M059J (cell line): ENCODE measurements at regions not wholly inside any gene's neighbourhood (a gene's known extent, or its start where the extent isn't known, plus 50 kb on each side); places are given as distances from the start of the nearest gene placed in this dataset.

Experiments used
- DNase-seq: peaks from one replicate; pipeline ENCODE4 v3.0.0-alpha.2; 2012; ENCODE audit warnings: low read depth

DNA sequence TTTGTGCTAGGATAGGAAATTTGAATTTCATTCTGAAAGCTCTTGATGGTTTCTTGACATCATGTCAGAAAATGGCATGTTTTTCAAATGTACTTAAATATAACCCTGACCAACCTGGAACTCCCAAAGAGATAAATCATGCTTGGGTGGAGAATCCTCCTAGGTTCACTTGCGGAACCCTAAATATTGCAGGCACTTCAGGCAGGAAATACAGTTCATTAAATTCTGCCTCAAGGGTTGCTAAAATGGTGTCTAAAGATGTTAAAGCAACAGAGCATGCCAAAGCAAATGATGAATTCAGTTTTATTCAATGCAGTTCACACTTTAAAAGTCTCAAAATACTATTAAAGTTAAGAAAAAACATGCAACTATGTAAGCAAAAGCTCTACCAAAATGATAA lies 415.9 kb downstream of the SLITRK6 start:
- DNase-seq: no peak

- no peak for DNase-seq
These were observed 418.1 kb downstream of the SLITRK6 start for GRCh38 chr13:85381082-85381481.

- DNase-seq: no peak
These were observed 419.2 kb downstream of the SLITRK6 start for GRCh38 chr13:85379991-85380390.

DNA sequence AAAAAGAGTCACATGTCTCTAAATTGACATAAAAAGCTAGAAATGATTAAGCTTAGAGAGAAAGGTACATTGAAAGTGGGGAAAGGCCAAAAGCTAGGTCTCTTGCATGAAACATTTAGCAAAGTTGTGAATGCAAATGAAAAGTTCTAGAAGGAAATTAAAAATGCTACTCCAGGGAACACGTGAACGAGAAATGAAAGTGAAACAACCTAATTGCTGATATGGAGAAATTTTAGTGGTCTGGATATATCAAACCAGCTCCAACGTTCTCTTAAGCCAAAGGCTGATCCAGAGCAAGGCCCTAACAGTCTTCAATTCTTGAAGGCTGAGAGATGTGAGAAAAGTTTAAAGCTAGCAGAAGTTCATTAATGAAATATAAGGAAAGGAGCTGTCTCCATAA lies 419.8 kb downstream of the SLITRK6 start:
- peak; percentile 24 for DNase-seq

DNA sequence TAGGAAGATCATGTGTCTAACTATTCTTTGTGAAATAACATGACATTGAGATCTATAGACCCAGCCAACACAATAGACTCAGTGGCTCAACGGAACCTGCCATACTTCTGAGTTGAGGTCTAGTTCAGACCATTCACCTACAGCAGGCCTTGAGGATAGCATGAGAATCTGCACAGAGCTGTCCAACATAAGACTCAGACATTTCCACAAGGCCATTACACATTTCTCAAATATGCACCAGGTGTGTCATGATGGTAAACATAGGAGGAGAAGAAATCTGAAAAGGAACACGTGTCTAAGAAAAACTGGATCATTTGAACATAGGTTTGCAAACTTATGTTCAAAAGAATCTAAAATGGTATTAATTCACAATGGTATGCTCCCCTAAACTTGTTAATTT lies 421.4 kb downstream of the SLITRK6 start:
- no peak for DNase-seq

DNA sequence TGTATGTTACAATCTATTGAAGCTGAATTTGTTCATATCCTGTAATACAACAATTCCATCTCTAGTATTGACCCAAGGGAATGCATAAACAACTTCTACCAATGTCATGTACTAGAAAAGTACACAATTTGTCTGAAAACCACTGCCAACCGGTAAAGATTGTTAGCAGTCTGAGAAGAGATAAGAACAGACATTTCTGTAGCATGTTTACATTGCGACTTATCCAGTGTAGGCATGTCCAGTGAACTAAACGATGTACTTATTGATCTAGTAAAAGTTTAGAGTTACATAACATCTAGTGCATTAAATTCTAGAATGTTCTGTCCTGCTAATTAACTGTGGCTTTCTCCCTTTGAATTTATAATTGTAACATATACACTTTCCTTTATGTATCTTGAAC lies 425.9 kb downstream of the SLITRK6 start:
- DNase-seq: no peak

- DNase-seq: no peak
These were observed 428.0 kb downstream of the SLITRK6 start for GRCh38 chr13:85371254-85371653.

- DNase-seq: no peak
These were observed 430.5 kb downstream of the SLITRK6 start for GRCh38 chr13:85368686-85369085.

- DNase-seq: peak; percentile 37
These were observed 431.3 kb downstream of the SLITRK6 start for GRCh38 chr13:85367887-85368286.

DNA sequence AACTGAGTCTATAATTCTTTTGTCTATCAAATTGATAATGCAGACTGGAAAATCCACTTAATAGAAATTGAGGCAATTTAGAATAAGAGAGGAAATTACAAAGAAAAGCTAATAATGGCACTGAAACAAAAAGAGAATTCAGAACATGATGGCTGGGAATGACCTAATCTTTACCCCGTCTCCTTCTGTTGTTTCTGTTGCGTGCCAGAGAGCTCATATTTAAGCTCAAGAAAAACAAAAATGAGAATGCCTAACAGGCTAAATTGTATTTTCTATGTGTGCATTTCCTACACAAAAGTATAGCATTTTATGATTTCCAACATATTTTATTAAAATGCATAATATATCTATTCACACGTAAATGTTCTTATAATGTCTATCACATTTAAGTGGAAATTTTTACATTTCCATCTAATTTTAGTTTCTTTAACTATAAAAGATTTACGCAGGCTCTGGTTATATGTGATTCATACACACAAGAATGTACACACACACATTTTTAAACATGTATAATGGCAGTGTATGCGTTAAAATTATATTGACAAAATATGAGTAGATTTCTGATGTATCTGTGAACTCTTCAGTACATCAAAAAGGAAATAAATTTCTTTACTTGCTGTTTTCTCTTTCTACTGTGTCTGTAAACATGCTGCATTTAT lies 432.3 kb downstream of the SLITRK6 start:
- no peak for DNase-seq

GRCh38 chr13:85363504-85363903 lies 435.7 kb downstream of the SLITRK6 start:
- no peak for DNase-seq

DNA sequence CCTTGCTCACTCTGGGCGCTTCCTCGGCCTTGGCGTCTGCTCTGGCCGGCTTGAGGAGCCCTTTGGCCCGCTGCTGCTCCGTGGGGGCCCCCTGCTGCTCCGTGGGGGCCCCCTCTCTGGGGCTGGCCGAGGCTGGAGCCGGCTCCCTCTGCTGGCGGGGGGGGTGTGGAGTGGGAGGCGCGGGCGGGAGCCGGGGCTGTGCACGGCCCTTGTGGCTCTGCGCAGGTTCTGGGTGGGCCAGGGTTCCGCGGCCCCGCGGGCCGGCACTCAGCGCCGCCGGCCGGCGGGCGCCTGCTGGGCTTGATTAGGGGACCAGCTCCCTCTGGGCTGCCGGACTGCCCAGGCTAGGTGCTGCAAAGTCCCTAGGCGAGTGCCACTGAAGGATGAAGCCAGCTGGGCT lies 436.2 kb downstream of the SLITRK6 start:
- no peak for DNase-seq

- DNase-seq: peak; percentile 55
These were observed 452.0 kb downstream of the SLITRK6 start for GRCh38 chr13:85347251-85347650.

- DNase-seq: no peak
These were observed 465.0 kb downstream of the SLITRK6 start for GRCh38 chr13:85334187-85334586.

GRCh38 chr13:85333506-85334020 lies 465.7 kb downstream of the SLITRK6 start:
- no peak for DNase-seq

- DNase-seq: no peak
These were observed 466.6 kb downstream of the SLITRK6 start for GRCh38 chr13:85332615-85333014.

GRCh38 chr13:85321734-85322133 lies 477.5 kb downstream of the SLITRK6 start:
- DNase-seq: no peak

- no peak for DNase-seq
These were observed 481.4 kb downstream of the SLITRK6 start for GRCh38 chr13:85317781-85318180.

DNA sequence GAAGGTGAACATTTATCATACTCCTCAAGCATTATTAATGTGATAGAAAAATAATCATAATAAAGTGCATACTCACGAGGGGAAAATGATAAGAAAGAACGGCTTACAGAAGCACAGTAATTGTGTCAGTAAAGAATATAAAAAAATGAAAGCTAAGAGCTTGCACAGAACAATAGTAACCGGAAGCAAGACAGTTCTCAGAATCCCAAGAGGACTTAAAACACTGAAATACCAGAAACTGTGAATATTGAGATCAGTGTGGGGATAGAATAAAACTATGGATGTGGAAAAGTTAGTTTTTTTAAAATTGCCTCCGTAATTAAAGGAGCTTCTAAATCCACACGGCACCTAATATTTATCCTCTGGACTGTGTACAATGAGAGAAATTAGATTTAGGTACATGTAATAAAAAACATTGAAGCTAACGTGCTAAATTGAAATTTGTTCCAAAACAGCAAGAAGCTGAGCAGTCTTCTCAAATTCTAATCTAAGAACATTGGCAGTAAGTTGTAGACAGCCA lies 482.7 kb downstream of the SLITRK6 start:
- no peak for DNase-seq

GRCh38 chr13:85314686-85315085 lies 484.5 kb downstream of the SLITRK6 start:
- peak; percentile 2 for DNase-seq

GRCh38 chr13:85313761-85314503 lies 485.3 kb downstream of the SLITRK6 start:
- DNase-seq: peak; percentile 90

GRCh38 chr13:85312071-85312470 lies 487.1 kb downstream of the SLITRK6 start:
- no peak for DNase-seq

GRCh38 chr13:85303630-85304029 lies 495.6 kb downstream of the SLITRK6 start:
- no peak for DNase-seq
